Glomerular visceral epithelial cell (primary cell): ENCODE measurements at regions not wholly inside any gene's neighbourhood (a gene's known extent, or its start where the extent isn't known, plus 50 kb on each side); places are given as distances from the start of the nearest gene placed in this dataset.
A peak's percentile ranks its signal among the peaks of the same experiment; 100 is the strongest.

Experiments
- DNase-seq: peaks from one replicate; pipeline ENCODE4 v3.0.0-alpha.2; 2016; ENCODE audit errors: extremely low spot score

DNA sequence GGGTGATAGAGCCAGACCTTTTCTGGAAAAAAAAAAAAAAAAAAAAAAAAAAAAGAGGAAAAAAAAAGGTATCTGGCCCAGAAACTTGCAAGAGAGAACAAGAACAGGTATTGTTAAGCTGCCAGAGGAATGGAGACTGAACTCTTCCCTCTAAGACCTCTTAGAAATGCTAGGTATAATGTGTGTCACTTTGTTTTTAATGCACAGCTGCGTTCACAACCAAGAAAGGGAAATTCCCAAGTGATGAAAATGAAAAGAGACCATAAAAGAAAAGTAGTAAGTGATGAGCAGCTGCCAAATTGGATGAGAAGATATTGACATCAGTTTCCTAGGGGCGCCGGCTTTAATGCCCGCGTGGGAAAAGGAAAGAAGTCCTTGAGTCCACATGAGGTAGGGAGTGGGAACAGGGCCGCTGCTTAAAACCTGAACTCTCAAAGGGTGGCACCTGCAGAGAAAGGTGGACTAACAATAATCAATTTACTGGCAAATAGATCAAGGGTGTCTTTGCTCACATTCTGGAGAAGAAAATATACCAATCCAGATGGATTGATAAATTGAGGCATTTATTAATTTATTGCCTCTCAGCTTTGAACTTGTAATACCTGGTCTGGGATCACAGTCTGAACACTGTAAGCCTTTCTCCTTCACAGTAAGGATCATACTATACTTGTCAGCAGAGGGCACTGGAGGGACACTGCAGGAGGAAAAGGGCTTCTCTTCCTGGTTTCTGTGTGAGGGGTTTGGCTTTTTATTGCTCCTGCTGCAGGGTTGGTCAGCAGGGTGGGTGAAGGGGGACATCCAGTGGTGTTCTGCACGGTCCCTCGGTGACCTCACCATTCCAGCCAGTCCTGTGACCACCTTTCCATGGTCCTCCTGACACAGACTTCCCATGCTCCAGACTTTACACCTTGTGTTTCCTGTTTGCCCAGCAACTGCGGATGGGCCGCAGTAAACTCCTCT is 131.6 kb downstream of the AQP9 start:
- peak; percentile 61 for DNase-seq

DNA sequence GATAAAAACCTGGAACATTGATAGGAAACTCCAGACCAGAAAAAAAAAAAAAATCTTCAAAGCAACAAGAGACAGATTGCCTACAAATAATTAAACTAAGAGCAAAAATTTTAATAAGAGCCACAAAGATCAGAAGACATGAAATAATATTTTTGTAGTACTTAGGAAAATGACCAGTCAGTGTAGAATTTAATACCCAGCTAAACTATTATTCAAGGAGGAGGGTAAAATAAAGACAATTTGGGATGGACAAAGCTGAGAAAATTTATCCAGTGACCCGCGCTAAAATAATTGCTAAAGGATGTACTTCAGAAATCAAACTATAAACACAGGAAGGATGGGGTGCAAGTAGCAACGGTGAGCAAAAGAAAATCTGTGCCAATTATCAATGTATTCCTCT is 133.2 kb downstream of the AQP9 start:
- DNase-seq, result no peak

DNA sequence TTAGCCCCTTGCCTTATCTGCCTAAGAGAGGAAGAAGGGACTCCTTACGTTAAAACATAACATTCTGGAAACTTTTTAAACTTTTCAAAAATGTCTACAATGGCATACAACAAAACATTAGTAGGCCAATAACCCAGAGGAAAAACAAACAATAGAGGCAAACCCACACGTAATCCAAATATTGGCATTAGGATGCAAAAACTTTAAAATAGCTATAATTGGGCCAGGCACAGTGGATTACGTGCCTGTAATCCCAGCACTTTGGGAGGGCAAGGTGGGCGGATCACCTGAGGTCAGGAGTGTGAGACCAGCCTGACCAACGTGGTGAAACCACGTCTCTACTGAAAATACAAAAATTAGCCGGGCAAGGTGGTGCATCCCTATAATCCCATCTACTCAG is 134.9 kb downstream of the AQP9 start:
- DNase-seq, result no peak

DNA sequence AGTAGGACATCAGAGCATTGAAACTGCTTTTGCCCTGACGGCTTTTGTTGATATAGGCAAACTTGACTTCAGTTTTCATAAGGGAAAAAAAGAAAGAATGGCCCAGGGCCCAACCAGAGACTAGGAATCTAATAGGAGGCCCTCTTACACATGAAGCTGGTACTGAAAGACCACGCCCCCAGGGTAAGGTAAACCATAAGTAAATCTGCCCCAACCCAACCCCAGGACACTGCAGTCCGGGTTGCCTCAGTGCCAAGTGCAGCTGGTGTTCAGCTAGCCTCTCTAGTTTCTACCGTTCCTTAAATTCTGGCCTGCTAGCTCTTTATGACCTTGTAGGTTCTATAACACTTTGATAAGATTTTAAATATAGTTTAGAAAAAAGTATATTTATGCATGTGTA is 136.7 kb downstream of the AQP9 start:
- no peak for DNase-seq

DNA sequence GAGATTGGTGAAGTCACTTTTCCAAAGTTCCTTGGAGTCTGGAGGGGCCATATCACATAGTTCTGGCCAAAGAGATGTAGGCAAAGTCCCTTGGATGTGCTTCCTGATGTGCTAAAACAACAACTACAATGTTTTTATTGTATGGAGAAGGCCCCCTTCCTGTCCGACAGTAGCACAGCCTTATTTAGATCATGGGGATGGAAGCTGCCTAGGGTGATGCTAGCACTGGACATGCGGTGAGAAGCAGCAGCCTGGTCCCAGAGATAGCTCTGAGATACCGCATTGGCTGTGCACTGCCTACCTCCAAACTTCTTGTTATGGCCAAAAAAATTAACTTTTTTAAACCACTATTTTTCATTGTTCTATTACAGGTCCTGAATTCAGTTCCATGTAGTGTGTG is 137.6 kb downstream of the AQP9 start:
- DNase-seq, result no peak

DNA sequence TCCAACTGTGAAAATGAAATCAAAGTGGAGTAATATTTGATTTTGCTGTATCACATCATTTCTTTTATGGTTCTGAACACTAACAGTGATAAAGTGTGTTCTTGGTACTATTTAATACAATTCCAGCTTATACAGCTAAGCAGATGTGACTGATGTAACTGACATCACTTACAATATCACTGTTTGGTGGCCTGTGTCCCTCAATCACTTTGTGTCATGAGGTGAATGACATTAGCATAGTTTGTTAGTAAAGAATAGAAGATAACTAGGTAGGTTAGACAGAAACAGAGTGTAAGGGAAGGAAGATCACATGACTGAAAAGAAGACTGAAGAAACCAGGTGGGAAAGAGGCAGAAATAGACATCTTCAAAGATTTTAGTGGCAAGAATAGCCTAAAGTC is 138.7 kb downstream of the AQP9 start:
- no peak for DNase-seq

DNA sequence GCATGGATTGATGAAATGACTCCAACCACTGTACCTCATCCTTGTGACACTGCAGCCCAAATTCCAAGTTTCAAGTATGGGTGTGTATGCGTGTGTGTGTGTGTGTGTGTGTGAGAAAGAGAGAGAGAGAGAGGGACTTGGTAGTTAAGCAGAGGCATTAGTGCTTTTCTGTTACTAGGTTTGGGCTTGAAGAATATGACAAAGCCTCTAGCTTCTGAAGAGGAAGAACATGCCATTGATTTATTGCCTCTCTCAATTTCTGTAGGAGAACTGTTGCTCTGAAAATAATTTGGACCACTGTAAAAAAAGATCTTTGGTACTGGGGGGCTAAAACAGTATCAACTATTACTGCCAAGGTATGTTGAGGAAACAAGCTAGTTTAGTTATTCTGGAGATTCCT is 139.2 kb downstream of the AQP9 start:
- no peak for DNase-seq

DNA sequence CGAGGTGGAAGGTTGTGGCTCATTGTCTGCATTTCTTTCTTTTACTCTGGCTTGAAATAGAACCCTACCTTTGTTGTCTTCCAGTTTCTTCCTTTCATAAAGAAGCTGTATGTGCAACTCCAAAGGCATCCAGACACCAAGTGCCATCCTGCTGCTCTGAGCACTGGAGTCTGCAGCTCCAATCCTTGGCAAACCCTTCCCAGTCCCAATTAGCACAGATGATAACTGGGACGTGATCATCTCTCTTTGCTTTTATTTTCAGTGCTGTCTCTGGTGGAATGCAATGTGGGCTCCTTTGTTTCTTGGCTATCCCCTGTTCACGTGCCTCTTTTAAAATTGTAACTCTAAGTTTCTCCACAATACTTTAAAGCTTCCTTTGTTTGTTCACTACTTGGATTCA is 140.9 kb downstream of the AQP9 start:
- no peak for DNase-seq

DNA sequence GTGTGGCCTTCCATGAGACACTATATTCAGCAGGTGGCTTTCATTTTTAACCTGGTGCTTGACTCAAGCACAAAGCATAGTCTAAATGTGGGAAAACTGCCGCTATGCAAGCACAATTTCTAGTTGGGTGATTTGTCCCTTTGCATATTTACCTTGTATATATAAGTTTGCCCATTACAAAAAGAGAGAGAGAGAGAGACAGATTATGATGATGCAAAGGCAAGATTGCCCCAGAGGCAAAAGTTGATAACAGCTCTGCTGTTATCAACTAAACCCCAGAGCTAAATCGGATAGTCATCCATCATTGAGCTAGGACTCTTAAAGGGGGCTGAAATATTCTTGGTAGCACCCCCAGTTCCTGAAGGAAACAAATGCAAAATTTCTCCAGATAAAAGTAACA is 141.5 kb downstream of the AQP9 start:
- DNase-seq, result no peak

DNA sequence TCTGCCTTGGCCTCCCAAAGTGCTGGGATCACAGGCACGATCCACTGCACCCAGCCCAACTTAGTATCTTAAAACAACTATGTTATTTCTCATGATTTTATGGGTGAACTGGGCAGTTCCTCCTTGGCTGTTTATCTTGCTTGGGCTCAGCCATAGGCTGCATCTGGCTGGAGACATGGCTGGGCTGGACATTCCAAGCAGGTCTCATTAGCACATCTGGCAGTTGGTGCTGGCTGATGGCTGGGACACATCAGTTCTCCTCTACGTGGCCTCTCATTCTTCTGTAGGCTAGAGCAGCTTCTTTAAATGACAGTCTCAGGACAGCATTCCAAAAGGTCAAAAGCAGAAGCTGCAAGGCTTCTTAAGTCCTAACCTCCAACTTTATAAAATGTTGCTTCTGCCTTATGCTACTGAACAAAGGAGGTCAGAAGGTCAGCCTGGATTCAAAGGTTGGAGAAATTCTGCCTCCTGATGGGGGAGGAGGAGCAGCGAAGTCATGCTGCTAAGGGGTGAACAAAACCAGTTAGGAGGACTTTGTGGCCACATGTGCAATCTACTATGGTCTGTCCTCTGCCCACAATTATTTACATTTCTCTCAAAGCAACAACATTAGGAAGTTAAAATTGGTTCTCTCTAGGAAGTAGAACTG is 144.0 kb downstream of the AQP9 start:
- no peak for DNase-seq

DNA sequence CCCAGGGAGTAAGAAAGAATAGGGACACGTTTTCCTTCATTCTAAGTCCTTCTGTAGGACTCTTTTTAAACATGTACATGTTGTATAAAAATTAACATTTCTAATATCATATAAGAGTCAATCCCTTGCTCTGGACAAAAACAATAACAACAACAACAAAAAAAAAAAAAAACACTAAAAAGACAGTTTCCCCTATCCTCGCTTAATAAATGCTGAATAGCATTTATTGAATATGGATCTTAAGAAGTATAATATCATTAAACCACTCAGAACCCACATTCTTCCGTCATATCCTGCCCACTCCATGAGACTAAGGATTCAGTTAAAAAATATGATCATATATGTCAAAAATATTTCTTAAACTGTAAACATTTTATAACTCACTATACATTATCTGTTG is 145.1 kb downstream of the AQP9 start:
- no peak for DNase-seq

DNA sequence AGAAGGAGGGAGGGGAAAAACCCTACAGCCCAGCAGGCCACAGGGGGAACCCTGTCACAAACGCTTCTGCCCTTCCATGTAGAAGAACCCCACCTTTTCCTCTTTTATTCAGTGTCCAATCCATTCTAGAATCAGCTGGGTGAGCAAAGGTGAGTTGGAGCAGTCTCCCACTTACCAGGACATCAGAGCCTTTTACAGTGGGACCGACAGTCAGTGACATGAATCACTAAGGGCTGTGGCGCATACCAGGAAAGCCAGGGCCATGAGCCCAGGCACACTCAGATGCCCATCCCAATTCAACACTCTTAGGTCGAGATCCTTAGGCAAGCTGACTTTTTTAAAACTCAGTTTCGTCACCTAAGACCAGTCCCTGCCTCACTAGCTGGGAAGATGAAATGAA is 146.1 kb downstream of the AQP9 start:
- no peak for DNase-seq

DNA sequence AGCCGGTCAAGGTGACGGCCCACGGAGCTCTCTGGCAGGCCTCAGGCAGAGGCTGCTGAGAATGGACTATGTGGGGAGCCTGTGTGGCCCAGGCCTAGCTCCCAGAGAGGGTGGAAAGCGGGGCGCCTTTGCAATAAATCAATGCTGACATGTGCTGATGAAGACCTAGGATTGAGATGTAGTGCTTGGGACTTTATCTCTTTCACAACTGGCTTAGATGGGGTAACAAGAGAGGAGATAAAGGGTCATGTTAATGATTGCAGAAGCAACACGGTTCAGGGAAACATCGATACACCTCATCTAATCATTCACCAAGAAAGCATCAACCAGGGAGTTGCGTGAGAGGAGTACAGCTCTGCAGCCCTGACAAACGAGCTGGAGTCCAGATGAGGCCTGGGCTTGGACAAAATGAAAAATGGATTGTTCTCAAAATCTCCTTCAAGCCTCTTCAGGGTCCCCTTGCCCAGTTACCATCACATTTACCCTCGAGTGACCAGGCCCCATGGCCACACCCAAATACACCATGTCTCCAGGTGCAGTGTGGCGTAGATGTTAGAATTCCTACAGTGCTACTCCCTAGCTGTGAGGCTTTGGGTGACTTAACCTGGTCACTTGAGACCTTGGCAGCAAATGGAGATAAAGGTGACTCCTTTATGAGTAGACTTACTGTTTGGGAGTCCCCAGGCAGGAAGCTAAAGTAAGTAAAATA is 146.4 kb upstream of the LIPC start:
- DNase-seq, result no peak

DNA sequence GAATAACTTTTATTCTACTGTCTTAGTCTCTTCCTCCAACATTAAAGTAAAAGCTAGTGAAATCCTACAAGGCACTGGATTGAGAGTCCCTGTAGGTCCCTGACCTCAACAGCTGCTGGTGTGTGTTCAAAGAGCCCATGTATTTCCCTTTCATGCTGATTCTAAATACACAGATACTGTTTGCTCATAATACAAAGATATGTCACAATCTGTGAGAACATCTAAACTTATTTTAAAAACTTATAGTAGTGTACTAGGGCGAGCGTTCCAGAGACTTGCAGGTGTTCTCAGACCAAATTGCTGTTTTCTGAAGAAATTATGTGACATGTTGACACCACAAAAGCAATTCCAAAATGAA is 145.9 kb upstream of the LIPC start:
- DNase-seq, result no peak

DNA sequence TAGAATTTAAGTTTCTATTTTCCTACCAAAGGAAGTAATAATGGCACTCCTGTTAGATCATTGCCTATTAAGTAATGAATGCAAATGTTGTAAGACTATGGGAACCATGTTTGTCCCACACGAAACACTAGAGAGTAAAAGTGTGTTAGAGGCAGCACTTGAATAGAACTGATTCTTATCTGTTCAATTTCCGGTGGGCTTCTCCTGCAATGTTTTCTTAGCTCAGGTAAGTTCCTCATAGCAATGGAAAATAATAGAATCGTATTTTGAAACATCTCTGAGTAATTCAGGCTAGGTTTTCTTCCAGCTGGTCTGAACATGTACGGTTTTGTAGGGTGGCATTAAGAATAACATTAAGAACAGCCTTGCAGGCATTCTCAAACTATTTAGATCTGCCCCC is 145.3 kb upstream of the LIPC start:
- DNase-seq, result no peak

DNA sequence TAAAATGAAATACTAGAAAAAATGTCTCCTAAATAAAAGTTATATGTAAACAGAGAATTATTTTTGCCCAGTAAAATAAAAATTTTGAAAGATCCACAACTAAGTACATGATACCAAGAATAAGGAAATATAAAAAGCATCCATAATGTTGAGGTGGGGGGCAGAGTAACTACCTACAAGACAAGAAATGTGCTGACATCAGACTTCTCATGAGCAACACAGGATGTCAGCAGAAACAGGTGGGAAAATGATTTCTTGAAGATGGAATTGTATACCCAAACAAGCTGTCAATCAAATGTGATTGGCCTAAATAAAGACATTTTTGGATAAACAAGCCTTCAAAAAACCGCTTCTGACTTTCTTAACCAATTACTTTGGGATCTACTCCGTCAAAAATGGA is 143.9 kb upstream of the LIPC start:
- no peak for DNase-seq

DNA sequence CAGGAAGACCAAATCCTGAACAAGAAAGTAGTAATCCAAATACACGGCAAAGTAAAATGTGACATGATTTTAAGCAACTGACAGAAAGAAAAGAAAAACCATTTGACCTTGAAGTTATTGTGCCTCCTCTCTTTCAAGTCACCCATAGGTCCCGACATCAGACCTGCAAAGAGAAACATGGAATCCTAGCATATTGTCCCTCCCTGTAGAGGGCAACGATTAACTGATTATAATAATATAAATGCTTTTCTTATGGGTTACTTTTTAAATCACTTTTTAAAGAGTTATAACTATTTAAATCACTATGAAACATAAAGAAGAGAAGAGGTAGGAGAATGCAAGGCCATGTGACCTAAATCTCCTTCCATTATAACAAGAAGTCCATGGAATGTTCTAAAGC is 143.2 kb upstream of the LIPC start:
- no peak for DNase-seq

DNA sequence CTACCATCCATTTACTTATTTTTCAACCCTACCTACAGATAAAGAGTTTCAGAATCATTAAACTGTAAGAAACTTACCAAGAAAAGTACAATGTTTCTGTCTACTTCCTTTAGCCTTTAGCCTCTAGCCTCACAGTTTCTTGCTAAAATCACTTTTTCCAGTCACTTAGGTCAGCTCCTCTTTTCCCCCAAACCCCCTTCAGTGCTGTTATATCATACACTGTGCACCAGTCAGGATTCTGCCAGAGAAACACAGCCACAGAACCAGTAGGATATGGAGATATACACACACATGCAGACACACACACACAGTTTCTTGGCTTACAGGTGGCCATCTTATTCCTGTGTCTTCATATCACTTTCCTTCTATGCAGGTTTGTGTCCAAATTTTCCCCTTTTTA is 139.9 kb upstream of the LIPC start:
- DNase-seq, result no peak

DNA sequence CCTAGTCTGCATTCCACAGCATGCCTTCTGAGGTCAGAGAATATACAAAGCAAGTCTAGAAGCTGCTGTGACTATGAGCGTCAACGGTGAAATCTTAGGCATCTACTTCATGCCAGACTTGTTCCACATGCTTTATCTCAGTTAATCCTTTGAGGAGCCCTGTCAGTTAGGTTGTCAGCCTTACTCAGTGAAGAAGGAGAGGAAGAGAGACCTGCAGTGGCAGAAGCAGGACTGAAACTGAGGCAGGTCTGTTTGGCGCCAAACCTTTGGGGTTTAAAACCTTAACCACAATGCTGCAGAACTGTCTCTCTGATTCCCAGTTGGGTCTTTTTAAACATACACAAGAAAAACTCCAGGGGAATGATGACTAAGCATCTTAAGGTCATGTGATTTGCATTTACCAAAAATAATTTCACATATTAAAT is 139.0 kb upstream of the LIPC start:
- DNase-seq, result no peak

DNA sequence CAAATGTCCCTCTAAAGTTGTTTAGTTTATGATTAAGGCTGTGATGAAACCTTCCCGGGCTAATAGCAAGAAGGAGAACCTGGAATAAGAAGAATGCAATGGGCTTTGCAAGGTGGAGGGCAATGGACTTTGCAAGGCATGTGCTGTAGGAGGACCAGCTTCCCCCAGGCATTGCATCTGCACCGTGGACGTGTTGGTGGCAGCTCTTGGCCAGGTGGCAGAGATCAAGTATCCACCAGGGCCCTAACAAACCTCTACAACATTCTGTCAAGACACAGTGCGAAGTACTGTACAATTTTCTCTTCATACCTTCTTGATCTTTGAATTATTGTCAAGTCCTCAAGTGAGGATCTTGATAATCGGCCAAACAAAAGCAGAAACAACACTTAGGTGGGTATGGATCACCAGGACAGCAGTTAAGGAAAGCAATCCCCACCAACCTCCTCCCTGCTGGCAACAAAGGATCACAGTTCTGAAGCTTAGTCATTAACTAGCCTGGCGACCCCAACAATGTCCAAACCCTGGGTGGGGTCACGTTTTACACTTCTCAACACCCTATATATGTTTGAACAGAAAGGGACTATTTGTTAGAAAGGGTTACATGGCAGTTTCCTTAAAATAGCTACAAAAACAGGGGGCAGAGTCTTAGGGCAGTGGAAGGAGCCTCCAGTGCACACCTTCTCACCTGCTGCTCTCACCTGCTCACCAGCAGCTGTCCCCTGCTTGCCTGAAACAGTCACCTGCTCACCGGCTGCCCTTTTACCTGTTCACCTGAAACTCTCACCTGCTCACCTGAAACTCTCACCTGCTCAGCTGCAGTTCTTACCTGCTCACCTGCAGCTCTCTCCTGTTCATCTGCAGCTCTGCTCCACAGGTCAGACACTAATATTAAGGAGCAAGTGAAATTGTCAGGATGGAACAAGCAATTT is 137.9 kb upstream of the LIPC start:
- DNase-seq, result no peak

DNA sequence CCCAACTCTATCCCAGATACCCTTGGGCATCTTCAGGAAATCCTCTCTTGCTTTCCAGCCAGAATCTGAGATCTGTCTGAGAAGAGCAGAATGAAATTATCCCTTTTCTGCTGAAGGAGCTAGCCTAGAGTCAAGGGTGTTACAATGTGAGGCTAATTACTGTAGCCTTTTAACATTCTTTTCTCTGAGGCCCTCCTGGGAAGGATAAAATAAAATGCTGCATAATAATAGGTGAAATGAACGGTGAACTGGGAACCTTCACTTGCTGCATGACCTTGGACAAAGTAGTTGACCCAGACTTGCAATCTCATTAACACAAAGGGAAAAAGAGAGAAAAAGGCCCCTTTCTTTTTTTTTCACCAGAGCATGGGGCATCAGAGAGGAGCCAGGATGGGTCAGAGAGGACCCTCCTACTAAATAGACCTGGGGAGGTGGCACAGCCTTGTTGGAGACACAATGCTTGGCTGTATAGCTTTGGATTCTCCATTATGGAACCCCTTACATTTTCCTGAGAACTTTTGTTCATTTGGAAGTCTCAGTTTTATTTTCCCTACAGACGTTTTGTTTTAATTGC is 137.0 kb upstream of the LIPC start:
- DNase-seq, result no peak
